HEK293 (cell line): ENCODE measurements at regions not wholly inside any gene's neighbourhood (a gene's known extent, or its start where the extent isn't known, plus 50 kb on each side); places are given as distances from the start of the nearest gene placed in this dataset.

Experiments
- CTCF ChIA-PET: fragments of 350-600 bp; formaldehyde crosslinking; extraction: SDS; loops from one replicate; lab custom pipeline; 2021; ENCODE audit warnings: antibody characterized with exemption; lab: Yijun Ruan, JAX
- POLR2A ChIA-PET: fragments of 300-600 bp; formaldehyde crosslinking; extraction: SDS; loops from one replicate; lab custom pipeline; 2020; ENCODE audit warnings: antibody characterized with exemption, inconsistent platforms; lab: Yijun Ruan, JAX
- H3K27ac ChIP-seq: fragments of 200-500 bp; sonication (Bioruptor generic); 2 replicates; pipeline ENCODE4 v1.5.1; 2014; ENCODE audit warnings: low read depth, low read length, control low read depth, inconsistent platforms; ENCODE audit errors: extremely low read depth
- H3K36me3 ChIP-seq, 2 experiments: fragments of 200-500 bp in 1 of 2; sonication (Bioruptor generic) in 1 of 2; 1 replicate in 1 of 2; 2 replicates in 1 of 2; pipeline ENCODE4 v1.5.1; 2014 to 2017; ENCODE audit warnings: inconsistent platforms in 2 of 2, low read length in 2 of 2; ENCODE audit not compliant: control insufficient read depth in 2 of 2, insufficient read depth in 1 of 2
- H3K4me1 ChIP-seq: fragments of 200-500 bp; sonication (Bioruptor generic); 2 replicates; pipeline ENCODE4 v1.5.1; 2014; ENCODE audit warnings: mild to moderate bottlenecking, low read length, inconsistent platforms; ENCODE audit not compliant: control insufficient read depth, insufficient read depth
- H3K4me3 ChIP-seq: 2 replicates; pipeline ENCODE4 v1.5.1; 2011; ENCODE audit warnings: low read depth, mild to moderate bottlenecking, control low read depth, low read length, moderate library complexity
- H3K9me3 ChIP-seq: fragments of 200-500 bp; sonication (Bioruptor generic); 2 replicates; pipeline ENCODE4 v1.5.1; 2014; ENCODE audit warnings: low read depth, low read length, inconsistent platforms; ENCODE audit not compliant: control insufficient read depth, insufficient read depth
- BCL11B ChIP-seq: fragments of 450-650 bp; formaldehyde crosslinking; IDR thresholded peaks from 2 replicates; pipeline ENCODE4 v1.5.1; 2016; ENCODE audit warnings: low read depth, missing biosample characterization, missing genetic modification characterization
- CTCF ChIP-seq: fragments of 450-650 bp; formaldehyde crosslinking; IDR thresholded peaks from 2 replicates; pipeline ENCODE4 v1.5.1; 2016; ENCODE audit warnings: missing biosample characterization, missing genetic modification characterization
- EGR2 ChIP-seq: fragments of 450-650 bp; formaldehyde crosslinking; IDR thresholded peaks from 2 replicates; pipeline ENCODE4 v1.5.1; 2016; ENCODE audit warnings: low read depth, missing biosample characterization, missing genetic modification characterization
- ELK4 ChIP-seq: IDR thresholded peaks from 2 replicates; pipeline ENCODE4 v1.6.1; 2011; ENCODE audit warnings: mild to moderate bottlenecking, low read depth, low read length, borderline replicate concordance
- FEZF1 ChIP-seq: fragments of 450-650 bp; formaldehyde crosslinking; IDR thresholded peaks from 2 replicates; pipeline ENCODE4 v1.5.1; 2016; ENCODE audit warnings: missing biosample characterization, missing genetic modification characterization
- GLIS2 ChIP-seq: fragments of 450-650 bp; formaldehyde crosslinking; IDR thresholded peaks from 2 replicates; pipeline ENCODE4 v1.5.1; 2016; ENCODE audit warnings: missing biosample characterization, missing genetic modification characterization
- MYNN ChIP-seq: fragments of 450-650 bp; formaldehyde crosslinking; IDR thresholded peaks from 2 replicates; pipeline ENCODE4 v1.5.1; 2016; ENCODE audit warnings: missing biosample characterization, missing genetic modification characterization, borderline replicate concordance
- PRDM4 ChIP-seq: fragments of 450-650 bp; formaldehyde crosslinking; IDR thresholded peaks from 2 replicates; pipeline ENCODE4 v1.5.1; 2017; ENCODE audit warnings: missing biosample characterization, missing genetic modification characterization
- TCF7L2 ChIP-seq: IDR thresholded peaks from 2 replicates; pipeline ENCODE4 v1.6.1; 2011; ENCODE audit warnings: low read depth, mild to moderate bottlenecking, inconsistent platforms, low read length, moderate library complexity, borderline replicate concordance
- ZBTB21 ChIP-seq: fragments of 450-650 bp; formaldehyde crosslinking; IDR thresholded peaks from 2 replicates; pipeline ENCODE4 v1.5.1; 2017; ENCODE audit warnings: missing biosample characterization, missing genetic modification characterization
- ZFP41 ChIP-seq: fragments of 450-650 bp; formaldehyde crosslinking; IDR thresholded peaks from 2 replicates; pipeline ENCODE4 v1.5.1; 2016; ENCODE audit warnings: missing biosample characterization, missing genetic modification characterization, borderline replicate concordance
- ZNF311 ChIP-seq: fragments of 450-650 bp; formaldehyde crosslinking; IDR thresholded peaks from 2 replicates; pipeline ENCODE4 v1.5.1; 2017; ENCODE audit warnings: missing biosample characterization, missing genetic modification characterization, borderline replicate concordance
- ZNF394 ChIP-seq: fragments of 450-650 bp; formaldehyde crosslinking; IDR thresholded peaks from 2 replicates; pipeline ENCODE4 v1.5.1; 2016; ENCODE audit warnings: missing biosample characterization, missing genetic modification characterization, mild to moderate bottlenecking, moderate library complexity, borderline replicate concordance
- ZNF544 ChIP-seq: fragments of 450-650 bp; formaldehyde crosslinking; IDR thresholded peaks from 2 replicates; pipeline ENCODE4 v1.5.0; 2017; ENCODE audit warnings: missing biosample characterization, missing genetic modification characterization
- ZNF555 ChIP-seq: fragments of 450-650 bp; formaldehyde crosslinking; conservative IDR thresholded peaks from 2 replicates; pipeline ENCODE4 v1.5.1; 2017; ENCODE audit warnings: missing biosample characterization, mild to moderate bottlenecking, missing genetic modification characterization, inconsistent platforms
- ZNF610 ChIP-seq: fragments of 450-650 bp; formaldehyde crosslinking; IDR thresholded peaks from 2 replicates; pipeline ENCODE4 v1.5.1; 2016; ENCODE audit warnings: missing biosample characterization, missing genetic modification characterization, borderline replicate concordance
- ZNF776 ChIP-seq: fragments of 450-650 bp; formaldehyde crosslinking; IDR thresholded peaks from 2 replicates; pipeline ENCODE4 v1.5.0; 2017; ENCODE audit warnings: missing biosample characterization, missing genetic modification characterization, borderline replicate concordance
- ZNF791 ChIP-seq: fragments of 450-650 bp; formaldehyde crosslinking; IDR thresholded peaks from 2 replicates; pipeline ENCODE4 v1.5.1; 2016; ENCODE audit warnings: missing biosample characterization, missing genetic modification characterization
- ZSCAN18 ChIP-seq: fragments of 450-650 bp; formaldehyde crosslinking; IDR thresholded peaks from 2 replicates; pipeline ENCODE4 v1.5.1; 2016; ENCODE audit warnings: missing biosample characterization, missing genetic modification characterization
- ZSCAN4 ChIP-seq: fragments of 450-650 bp; formaldehyde crosslinking; IDR thresholded peaks from 2 replicates; pipeline ENCODE4 v1.5.1; 2017; ENCODE audit warnings: missing biosample characterization, missing genetic modification characterization
- TF ChIP-seq, protein P1 (sequence below): fragments of 450-650 bp; formaldehyde crosslinking; IDR thresholded peaks from 2 replicates; pipeline ENCODE4 v1.5.1; 2016; ENCODE audit warnings: missing biosample characterization, missing genetic modification characterization
- TF ChIP-seq, protein P2 (sequence below): fragments of 450-650 bp; formaldehyde crosslinking; optimal IDR thresholded peaks from 2 replicates; pipeline ENCODE3; 2016; ENCODE audit warnings: missing biosample characterization, mild to moderate bottlenecking, missing genetic modification characterization
- TF ChIP-seq, protein P3 (sequence below): fragments of 450-650 bp; formaldehyde crosslinking; IDR thresholded peaks from 2 replicates; pipeline ENCODE4 v1.5.1; 2017; ENCODE audit warnings: missing biosample characterization, missing genetic modification characterization
- TF ChIP-seq, protein P4 (sequence below): fragments of 450-650 bp; formaldehyde crosslinking; IDR thresholded peaks from 2 replicates; pipeline ENCODE4 v1.5.1; 2017; ENCODE audit warnings: missing biosample characterization, missing genetic modification characterization

DNA sequence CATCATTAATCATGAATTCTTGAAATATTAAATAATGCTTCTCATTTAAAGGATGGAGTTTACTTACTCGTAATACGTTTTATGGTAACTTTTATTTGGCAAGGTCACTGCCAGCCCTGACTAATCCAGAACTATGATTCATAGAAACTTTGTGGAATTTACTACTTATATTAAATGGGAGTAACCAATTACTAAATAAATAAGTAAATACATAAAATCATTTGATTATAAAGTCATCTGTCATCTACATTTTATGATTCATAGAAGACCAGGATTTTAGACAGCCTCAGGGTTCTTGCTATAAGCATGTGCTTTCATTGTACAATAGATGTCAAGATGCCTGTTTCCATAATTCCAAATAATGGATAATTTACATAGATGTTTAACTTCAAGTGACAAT is 611.1 kb downstream of the TBC1D4 start (continued):
- no peak for TF ChIP-seq ZNF555 (tag by site-specific recombination)
- TF ChIP-seq BCL11B: no peak
- TF ChIP-seq MYNN (tag by site-specific recombination): no peak
- no peak for TF ChIP-seq ZBTB21 (tag by site-specific recombination)
- TF ChIP-seq ZNF610: no peak
- TF ChIP-seq, protein P1, sequence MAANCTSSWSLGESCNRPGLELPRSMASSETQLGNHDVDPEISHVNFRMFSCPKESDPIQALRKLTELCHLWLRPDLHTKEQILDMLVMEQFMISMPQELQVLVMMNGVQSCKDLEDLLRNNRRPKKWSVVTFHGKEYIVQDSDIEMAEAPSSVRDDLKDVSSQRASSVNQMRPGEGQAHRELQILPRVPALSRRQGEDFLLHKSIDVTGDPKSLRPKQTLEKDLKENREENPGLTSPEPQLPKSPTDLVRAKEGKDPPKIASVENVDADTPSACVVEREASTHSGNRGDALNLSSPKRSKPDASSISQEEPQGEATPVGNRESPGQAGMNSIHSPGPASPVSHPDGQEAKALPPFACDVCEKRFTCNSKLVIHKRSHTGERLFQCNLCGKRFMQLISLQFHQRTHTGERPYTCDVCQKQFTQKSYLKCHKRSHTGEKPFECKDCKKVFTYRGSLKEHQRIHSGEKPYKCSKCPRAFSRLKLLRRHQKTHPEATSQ: no peak
- TF ChIP-seq ELK4: no peak
- TF ChIP-seq EGR2 (tag by site-specific recombination): no peak
- no peak for TF ChIP-seq ZNF544 (tag by site-specific recombination)
- no peak for TF ChIP-seq ZFP41 (tag by site-specific recombination)
- TF ChIP-seq FEZF1: no peak
- no peak for TF ChIP-seq ZNF791 (tag by site-specific recombination)
- no peak for TF ChIP-seq CTCF
- no peak for TF ChIP-seq ZSCAN18

DNA sequence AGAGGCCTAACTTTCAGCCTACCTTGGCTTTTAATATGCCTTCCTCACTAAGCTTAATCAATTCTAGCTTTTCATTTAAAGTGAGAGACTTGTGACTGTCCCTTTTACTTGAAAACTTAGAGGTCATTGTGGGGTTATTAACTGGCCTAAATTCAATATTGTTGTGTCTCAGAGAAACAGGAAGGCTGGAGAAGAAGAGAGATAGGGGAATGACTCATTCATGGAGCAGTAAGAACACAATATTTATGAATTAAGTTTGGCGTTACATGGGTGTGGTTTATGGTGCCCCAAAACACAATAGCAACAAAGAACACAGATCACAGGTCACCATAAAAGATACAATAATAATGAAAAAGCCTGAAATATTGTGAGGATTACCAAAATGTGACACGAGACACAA is 612.1 kb downstream of the TBC1D4 start:
- POLR2A ChIA-PET: no interaction called here
- Histone ChIP-seq H3K4me1 (no peaks in the 10 kb centered on the region), H3K36me3 (no peaks in the 10 kb centered on the region), H3K9me3 (no peaks in the 10 kb centered on the region), H3K4me3 (no peak overlapping the region), H3K27ac (no peak overlapping the region)
- CTCF ChIA-PET: interaction anchor here (0.6 to 1.1 kb wide), 2 partner anchors 52 to 245 kb away, joined by 3 to 4 read pairs; no protein-coding TSS in a partner anchor
- TF ChIP-seq ZNF776 (tag by site-specific recombination): no peak
- TF ChIP-seq GLIS2 (tag by site-specific recombination): no peak
- no peak for TF ChIP-seq PRDM4 (tag by site-specific recombination)
- TF ChIP-seq ZNF311 (tag by site-specific recombination): no peak
- TF ChIP-seq, protein P2, sequence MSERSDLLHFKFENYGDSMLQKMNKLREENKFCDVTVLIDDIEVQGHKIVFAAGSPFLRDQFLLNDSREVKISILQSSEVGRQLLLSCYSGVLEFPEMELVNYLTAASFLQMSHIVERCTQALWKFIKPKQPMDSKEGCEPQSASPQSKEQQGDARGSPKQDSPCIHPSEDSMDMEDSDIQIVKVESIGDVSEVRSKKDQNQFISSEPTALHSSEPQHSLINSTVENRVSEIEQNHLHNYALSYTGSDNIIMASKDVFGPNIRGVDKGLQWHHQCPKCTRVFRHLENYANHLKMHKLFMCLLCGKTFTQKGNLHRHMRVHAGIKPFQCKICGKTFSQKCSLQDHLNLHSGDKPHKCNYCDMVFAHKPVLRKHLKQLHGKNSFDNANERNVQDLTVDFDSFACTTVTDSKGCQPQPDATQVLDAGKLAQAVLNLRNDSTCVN (tag by site-specific recombination): no peak
- TF ChIP-seq, protein P3, sequence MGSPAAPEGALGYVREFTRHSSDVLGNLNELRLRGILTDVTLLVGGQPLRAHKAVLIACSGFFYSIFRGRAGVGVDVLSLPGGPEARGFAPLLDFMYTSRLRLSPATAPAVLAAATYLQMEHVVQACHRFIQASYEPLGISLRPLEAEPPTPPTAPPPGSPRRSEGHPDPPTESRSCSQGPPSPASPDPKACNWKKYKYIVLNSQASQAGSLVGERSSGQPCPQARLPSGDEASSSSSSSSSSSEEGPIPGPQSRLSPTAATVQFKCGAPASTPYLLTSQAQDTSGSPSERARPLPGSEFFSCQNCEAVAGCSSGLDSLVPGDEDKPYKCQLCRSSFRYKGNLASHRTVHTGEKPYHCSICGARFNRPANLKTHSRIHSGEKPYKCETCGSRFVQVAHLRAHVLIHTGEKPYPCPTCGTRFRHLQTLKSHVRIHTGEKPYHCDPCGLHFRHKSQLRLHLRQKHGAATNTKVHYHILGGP (tag by site-specific recombination): no peak
- TF ChIP-seq, protein P4, sequence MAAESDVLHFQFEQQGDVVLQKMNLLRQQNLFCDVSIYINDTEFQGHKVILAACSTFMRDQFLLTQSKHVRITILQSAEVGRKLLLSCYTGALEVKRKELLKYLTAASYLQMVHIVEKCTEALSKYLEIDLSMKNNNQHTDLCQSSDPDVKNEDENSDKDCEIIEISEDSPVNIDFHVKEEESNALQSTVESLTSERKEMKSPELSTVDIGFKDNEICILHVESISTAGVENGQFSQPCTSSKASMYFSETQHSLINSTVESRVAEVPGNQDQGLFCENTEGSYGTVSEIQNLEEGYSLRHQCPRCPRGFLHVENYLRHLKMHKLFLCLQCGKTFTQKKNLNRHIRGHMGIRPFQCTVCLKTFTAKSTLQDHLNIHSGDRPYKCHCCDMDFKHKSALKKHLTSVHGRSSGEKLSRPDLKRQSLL (tag by site-specific recombination): no peak
- no peak for TF ChIP-seq ZNF394 (tag by site-specific recombination)
- TF ChIP-seq TCF7L2: no peak
- TF ChIP-seq ZSCAN4: no peak
